Retinal pigment epithelial cell (primary cell): ENCODE measurements at regions not wholly inside any gene's neighbourhood (a gene's known extent, or its start where the extent isn't known, plus 50 kb on each side); places are given as distances from the start of the nearest gene placed in this dataset.

ENCODE experiments used
- DNase-seq: peaks from one replicate; pipeline ENCODE4 v3.0.0-alpha.2; 2010; ENCODE audit warnings: low read depth
- H3K4me3 ChIP-seq: 2 replicates; pipeline ENCODE4 v1.5.1; 2011; ENCODE audit warnings: mild to moderate bottlenecking, low read length, control low read depth, moderate library complexity
- CTCF ChIP-seq: conservative IDR thresholded peaks from 2 replicates; pipeline ENCODE4 v1.5.1; 2011; ENCODE audit warnings: low read depth, low read length, control low read depth, inconsistent platforms

- no peak overlapping the region for H3K4me3 ChIP-seq
- no peak for TF ChIP-seq CTCF
- no peak for DNase-seq
Observed at GRCh38 chr1:30380625-30380984, 342.8 kb downstream of the MATN1 start.

- TF ChIP-seq CTCF: peak; percentile 88
- H3K4me3 ChIP-seq: no peak overlapping the region
- peak; percentile 11 for DNase-seq
Observed at GRCh38 chr1:30379684-30380624, 343.4 kb downstream of the MATN1 start.

GRCh38 chr1:30378991-30379581 is 344.3 kb downstream of the MATN1 start:
- no peak for DNase-seq
- no peak overlapping the region for H3K4me3 ChIP-seq
- TF ChIP-seq CTCF: no peak

GRCh38 chr1:30378003-30378596 is 345.3 kb downstream of the MATN1 start:
- no peak for TF ChIP-seq CTCF
- no peak for DNase-seq
- H3K4me3 ChIP-seq: no peak overlapping the region

- H3K4me3 ChIP-seq: no peak overlapping the region
- no peak for TF ChIP-seq CTCF
- no peak for DNase-seq
Observed at GRCh38 chr1:30377230-30378002, 346.0 kb downstream of the MATN1 start.

- DNase-seq: no peak
- TF ChIP-seq CTCF: no peak
- no peak overlapping the region for H3K4me3 ChIP-seq
Observed at GRCh38 chr1:30376054-30376697, 347.2 kb downstream of the MATN1 start.
